ENCODE measurements at regions not wholly inside any gene's neighbourhood (a gene's known extent, or its start where the extent isn't known, plus 50 kb on each side); places are given as distances from the start of the nearest gene placed in this dataset.

- Mint-ChIP-seq H3K36me3 (ENCODE audit: low read depth) (no peaks in the 10 kb centered on the region), H3K4me3 (no peak overlapping the region), H3K27me3 (peaks cover 6% of the 10 kb centered on the region), H3K9me3 (no peaks in the 10 kb centered on the region), H3K27ac (no peak overlapping the region), H3K4me1 (ENCODE audit: low read depth) (no peaks in the 10 kb centered on the region)
- no peak for DNase-seq
Measured at GRCh38 chr22:27447289-27447688, 354.3 kb downstream of the MN1 start.

GRCh38 chr22:27450448-27450847, 351.1 kb downstream of the MN1 start:
- H3K4me3 Mint-ChIP-seq: no peak overlapping the region
- H3K27me3 Mint-ChIP-seq: peaks cover 6% of the 10 kb centered on the region
- no peaks in the 10 kb centered on the region for H3K36me3 Mint-ChIP-seq (ENCODE audit: low read depth)
- H3K4me1 Mint-ChIP-seq (ENCODE audit: low read depth): no peaks in the 10 kb centered on the region
- H3K9me3 Mint-ChIP-seq: no peaks in the 10 kb centered on the region
- no peak for DNase-seq
- H3K27ac Mint-ChIP-seq: no peak overlapping the region

DNA sequence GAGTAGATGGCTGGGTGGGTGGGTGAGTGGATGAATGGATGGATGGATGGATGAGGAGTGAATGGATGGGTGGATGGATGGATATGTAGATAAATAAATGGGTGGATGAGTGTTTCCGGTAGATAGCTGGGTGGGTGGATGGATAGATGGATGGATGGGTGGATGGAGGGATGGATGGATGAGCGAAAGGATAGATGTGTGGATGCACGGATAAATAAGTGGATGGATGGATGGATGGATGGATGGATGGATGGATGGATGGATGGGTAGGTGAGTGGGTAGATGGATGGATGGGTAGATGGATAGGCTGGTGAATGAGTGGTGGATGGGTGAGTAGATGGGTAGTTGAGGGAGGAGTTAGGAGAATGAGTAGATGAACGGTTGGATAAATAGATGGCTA, 349.3 kb downstream of the MN1 start:
- Mint-ChIP-seq H3K9me3 (no peaks in the 10 kb centered on the region), H3K4me3 (no peak overlapping the region), H3K27me3 (peaks cover 6% of the 10 kb centered on the region), H3K36me3 (ENCODE audit: low read depth) (no peaks in the 10 kb centered on the region), H3K4me1 (ENCODE audit: low read depth) (no peaks in the 10 kb centered on the region), H3K27ac (no peak overlapping the region)
- DNase-seq: no peak

GRCh38 chr22:27452922-27453321, 348.6 kb downstream of the MN1 start:
- H3K4me3 Mint-ChIP-seq: no peak overlapping the region
- no peaks in the 10 kb centered on the region for H3K4me1 Mint-ChIP-seq (ENCODE audit: low read depth)
- no peaks in the 10 kb centered on the region for H3K36me3 Mint-ChIP-seq (ENCODE audit: low read depth)
- no peaks in the 10 kb centered on the region for H3K9me3 Mint-ChIP-seq
- peaks cover 6% of the 10 kb centered on the region for H3K27me3 Mint-ChIP-seq
- DNase-seq: no peak
- H3K27ac Mint-ChIP-seq: no peak overlapping the region

DNA sequence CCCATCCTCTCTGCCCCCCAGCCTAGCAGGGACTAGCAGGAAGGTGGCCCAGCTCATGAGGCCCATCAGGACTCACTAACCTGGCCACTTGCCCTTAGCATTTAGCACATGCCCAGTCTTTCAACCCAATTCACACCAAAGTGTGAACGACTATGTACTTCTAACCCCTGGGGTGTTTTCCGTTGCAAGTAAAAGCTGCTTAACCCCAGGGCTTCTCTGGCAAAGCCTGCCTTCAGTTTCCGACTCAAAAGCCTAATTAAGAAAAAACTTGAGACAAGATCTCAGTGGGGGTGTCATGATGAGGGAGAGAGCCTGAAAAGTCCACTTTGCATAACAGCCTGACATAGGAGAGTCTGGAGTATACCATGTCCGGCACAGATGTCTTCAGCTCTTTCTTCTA, 347.8 kb downstream of the MN1 start:
- DNase-seq: no peak
- Mint-ChIP-seq H3K27ac (no peak overlapping the region), H3K9me3 (no peaks in the 10 kb centered on the region), H3K27me3 (peaks cover 6% of the 10 kb centered on the region), H3K4me3 (no peak overlapping the region), H3K4me1 (ENCODE audit: low read depth) (no peaks in the 10 kb centered on the region), H3K36me3 (ENCODE audit: low read depth) (no peaks in the 10 kb centered on the region)

GRCh38 chr22:27454807-27455450, 346.6 kb downstream of the MN1 start:
- Mint-ChIP-seq H3K4me1 (ENCODE audit: low read depth) (no peaks in the 10 kb centered on the region), H3K27ac (no peak overlapping the region), H3K4me3 (no peak overlapping the region), H3K27me3 (peaks cover 10% of the 10 kb centered on the region), H3K9me3 (no peaks in the 10 kb centered on the region), H3K36me3 (ENCODE audit: low read depth) (no peaks in the 10 kb centered on the region)
- no peak for DNase-seq

DNA sequence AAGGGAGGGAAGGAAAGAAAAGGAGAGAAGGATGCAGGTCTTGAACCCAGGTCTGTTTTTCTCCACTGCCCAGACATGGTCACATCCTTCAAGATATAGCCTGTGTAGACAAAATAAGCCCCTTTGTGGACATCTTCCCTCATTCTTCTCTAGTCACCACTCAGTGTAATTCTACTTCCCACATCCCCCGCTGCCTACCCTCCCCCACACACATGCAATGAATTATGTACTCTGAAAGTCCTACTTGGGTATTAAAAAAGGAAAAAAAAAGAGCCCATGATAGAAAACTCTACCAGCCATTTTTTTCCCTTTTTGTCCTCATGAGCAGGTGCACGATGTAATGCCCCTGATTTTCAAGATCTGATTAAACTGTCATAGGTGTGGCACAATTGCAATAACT, 346.0 kb downstream of the MN1 start:
- no peak overlapping the region for H3K27ac Mint-ChIP-seq
- no peaks in the 10 kb centered on the region for H3K9me3 Mint-ChIP-seq
- DNase-seq: no peak
- no peak overlapping the region for H3K4me3 Mint-ChIP-seq
- no peaks in the 10 kb centered on the region for H3K4me1 Mint-ChIP-seq (ENCODE audit: low read depth)
- no peaks in the 10 kb centered on the region for H3K36me3 Mint-ChIP-seq (ENCODE audit: low read depth)
- peaks cover 13% of the 10 kb centered on the region for H3K27me3 Mint-ChIP-seq

GRCh38 chr22:27456696-27457503, 344.7 kb downstream of the MN1 start:
- H3K27ac Mint-ChIP-seq: no peak overlapping the region
- H3K4me3 Mint-ChIP-seq: no peak overlapping the region
- H3K9me3 Mint-ChIP-seq: no peaks in the 10 kb centered on the region
- H3K4me1 Mint-ChIP-seq (ENCODE audit: low read depth): no peaks in the 10 kb centered on the region
- peaks cover 13% of the 10 kb centered on the region for H3K27me3 Mint-ChIP-seq
- no peak for DNase-seq
- H3K36me3 Mint-ChIP-seq (ENCODE audit: low read depth): no peaks in the 10 kb centered on the region

DNA sequence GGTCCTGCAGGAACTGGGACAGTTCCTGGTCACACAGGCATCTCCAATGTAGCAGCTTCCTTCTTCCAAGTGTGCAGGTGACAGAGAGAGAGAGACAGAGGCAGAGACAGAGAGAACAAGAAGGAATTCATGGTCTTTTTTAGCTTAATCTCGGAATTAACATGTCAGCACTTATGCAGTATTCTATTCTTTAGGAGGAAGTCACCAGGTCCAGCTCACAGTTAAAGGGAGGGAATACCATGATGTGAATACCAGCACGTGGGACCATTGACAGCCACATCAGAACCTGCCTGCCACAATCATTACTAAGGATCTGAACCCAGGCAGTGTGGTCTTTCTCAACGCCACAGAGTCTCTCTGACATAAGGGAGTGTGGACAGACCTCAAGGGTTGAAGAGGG, 341.6 kb downstream of the MN1 start:
- peaks cover 13% of the 10 kb centered on the region for H3K27me3 Mint-ChIP-seq
- H3K27ac Mint-ChIP-seq: no peak overlapping the region
- H3K36me3 Mint-ChIP-seq (ENCODE audit: low read depth): no peaks in the 10 kb centered on the region
- no peak for DNase-seq
- H3K9me3 Mint-ChIP-seq: no peaks in the 10 kb centered on the region
- no peaks in the 10 kb centered on the region for H3K4me1 Mint-ChIP-seq (ENCODE audit: low read depth)
- H3K4me3 Mint-ChIP-seq: no peak overlapping the region

GRCh38 chr22:27460591-27461347, 340.8 kb downstream of the MN1 start:
- no peak overlapping the region for H3K27ac Mint-ChIP-seq
- peaks cover 12% of the 10 kb centered on the region for H3K27me3 Mint-ChIP-seq
- DNase-seq: no peak
- no peaks in the 10 kb centered on the region for H3K4me1 Mint-ChIP-seq (ENCODE audit: low read depth)
- no peaks in the 10 kb centered on the region for H3K9me3 Mint-ChIP-seq
- H3K4me3 Mint-ChIP-seq: no peak overlapping the region
- no peaks in the 10 kb centered on the region for H3K36me3 Mint-ChIP-seq (ENCODE audit: low read depth)

DNA sequence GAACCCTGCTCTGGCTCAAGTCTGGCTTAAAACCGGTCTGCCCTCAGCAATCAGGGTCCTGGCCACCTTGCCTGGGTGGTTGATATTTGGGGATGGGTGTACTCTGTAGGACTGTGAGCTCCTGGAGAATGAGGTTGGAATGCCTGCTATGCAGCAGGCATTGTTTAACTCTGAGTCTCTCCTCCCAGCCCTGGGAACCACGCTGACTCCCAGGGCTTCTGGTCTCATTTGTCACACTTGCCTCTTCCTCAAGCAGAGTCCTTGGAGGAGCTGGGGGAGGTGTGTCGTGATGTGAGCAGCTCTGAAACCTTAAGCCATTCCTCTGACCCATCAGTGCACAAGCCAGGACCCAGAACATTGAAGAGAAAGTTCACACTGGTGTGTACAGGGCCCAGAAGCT, 340.1 kb downstream of the MN1 start:
- Mint-ChIP-seq H3K27ac (no peak overlapping the region), H3K9me3 (no peaks in the 10 kb centered on the region), H3K4me1 (ENCODE audit: low read depth) (no peaks in the 10 kb centered on the region), H3K36me3 (ENCODE audit: low read depth) (no peaks in the 10 kb centered on the region), H3K27me3 (peaks cover 7% of the 10 kb centered on the region), H3K4me3 (no peak overlapping the region)
- no peak for DNase-seq

GRCh38 chr22:27462190-27462589, 339.4 kb downstream of the MN1 start:
- H3K4me1 Mint-ChIP-seq (ENCODE audit: low read depth): no peaks in the 10 kb centered on the region
- H3K27me3 Mint-ChIP-seq: peaks cover 7% of the 10 kb centered on the region
- DNase-seq: no peak
- H3K36me3 Mint-ChIP-seq (ENCODE audit: low read depth): no peaks in the 10 kb centered on the region
- no peaks in the 10 kb centered on the region for H3K9me3 Mint-ChIP-seq
- no peak overlapping the region for H3K27ac Mint-ChIP-seq
- H3K4me3 Mint-ChIP-seq: no peak overlapping the region

- no peaks in the 10 kb centered on the region for H3K36me3 Mint-ChIP-seq (ENCODE audit: low read depth)
- no peaks in the 10 kb centered on the region for H3K4me1 Mint-ChIP-seq (ENCODE audit: low read depth)
- no peak overlapping the region for H3K4me3 Mint-ChIP-seq
- no peak overlapping the region for H3K27ac Mint-ChIP-seq
- DNase-seq: no peak
- no peaks in the 10 kb centered on the region for H3K9me3 Mint-ChIP-seq
- H3K27me3 Mint-ChIP-seq: peaks cover 7% of the 10 kb centered on the region
Measured at GRCh38 chr22:27463121-27463660, 338.4 kb downstream of the MN1 start.

DNA sequence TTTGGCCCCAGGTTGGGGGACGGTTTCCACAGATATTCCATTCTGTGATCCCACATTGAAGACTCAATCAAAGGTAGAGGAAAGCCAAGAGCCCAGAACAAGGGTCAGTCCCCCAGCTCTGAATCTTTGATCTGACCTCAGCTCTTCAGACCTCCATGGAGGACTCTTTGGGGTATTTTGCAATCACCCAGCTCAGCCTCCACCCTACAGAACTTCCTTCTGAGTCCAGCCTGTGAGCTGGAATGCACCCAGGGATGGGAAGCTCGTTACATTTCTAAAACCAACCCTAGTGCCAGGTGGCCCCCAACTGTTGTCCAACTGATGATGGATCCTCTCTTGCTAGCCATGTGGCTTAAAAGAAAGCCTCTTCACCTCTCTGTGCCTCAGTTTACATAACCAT, 335.3 kb downstream of the MN1 start:
- Mint-ChIP-seq H3K4me1 (ENCODE audit: low read depth) (no peaks in the 10 kb centered on the region), H3K27ac (no peak overlapping the region), H3K36me3 (ENCODE audit: low read depth) (no peaks in the 10 kb centered on the region), H3K27me3 (no peaks in the 10 kb centered on the region), H3K4me3 (no peak overlapping the region), H3K9me3 (no peaks in the 10 kb centered on the region)
- no peak for DNase-seq
